ENCODE measurements at regions not wholly inside any gene's neighbourhood (a gene's known extent, or its start where the extent isn't known, plus 50 kb on each side); places are given as distances from the start of the nearest gene placed in this dataset.

DNA sequence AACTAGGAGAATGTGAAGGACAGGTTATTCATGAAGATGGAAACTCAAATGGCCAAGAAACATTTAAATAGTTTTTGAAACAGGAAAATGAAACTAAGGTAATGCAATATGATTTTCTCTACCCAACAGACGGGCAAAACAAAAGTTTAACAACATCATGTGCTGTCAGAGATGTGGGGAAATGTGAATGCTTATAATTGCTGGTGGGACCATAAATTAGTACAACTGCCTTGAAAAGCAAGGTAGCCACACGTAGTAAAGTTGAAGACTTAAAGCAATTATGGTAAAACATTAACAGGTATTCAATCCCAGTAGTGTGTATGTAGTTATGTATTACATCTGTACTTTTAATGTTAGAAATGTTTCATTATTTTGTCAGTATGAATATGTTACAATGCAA, 57.0 kb upstream of the C3orf80 start:
- Mint-ChIP-seq H3K27me3 (ENCODE audit: low read depth in 3 of 3) (peaks cover 0 to 1% (median 1%) of the 10 kb centered on the region in 3 donors), H3K27ac (no peak overlapping the region), H3K4me1 (peaks cover 4% of the 10 kb centered on the region), H3K36me3 (no peaks in the 10 kb centered on the region), H3K9me3 (peaks cover 0 to 3% (median 0%) of the 10 kb centered on the region in 7 donors), H3K4me3 (no peak overlapping the region)
- Histone ChIP-seq H3K9me3 (replicated peaks in 1 of 2; ENCODE audit: control insufficient read depth in 1 of 2, insufficient read depth in 1 of 2, low read length in 2 of 2) (no peaks in the 10 kb centered on the region), H3K36me3 (replicated peaks in 1 of 2; ENCODE audit: control insufficient read depth in 1 of 2, insufficient read depth in 2 of 2, low read length in 2 of 2) (no peaks in the 10 kb centered on the region), H3K9ac (ENCODE audit: insufficient read depth, low read length, poor library complexity, severe bottlenecking) (no peak overlapping the region), H3K79me2 (ENCODE audit: insufficient read depth, low read length) (no peaks in the 10 kb centered on the region), H4K20me1 (ENCODE audit: insufficient read depth, low read length) (no peaks in the 10 kb centered on the region), H3K4me3 (replicated peaks in 1 of 3; ENCODE audit: low read depth in 2 of 3, low read length in 3 of 3) (no peak overlapping the region), H2AFZ (ENCODE audit: insufficient read depth, low read depth, low read length, poor library complexity, severe bottlenecking) (no peak overlapping the region), H3K27me3 (ENCODE audit: control insufficient read depth in 2 of 2, insufficient read depth in 2 of 2, low read length in 2 of 2) (no peaks in the 10 kb centered on the region), H3K27ac (ENCODE audit: low read depth in 1 of 2, low read length in 2 of 2) (no peak overlapping the region), H3K4me2 (replicated peaks; ENCODE audit: extremely low read depth, low read length, poor library complexity, severe bottlenecking) (no peak overlapping the region), H3K4me1 (ENCODE audit: control insufficient read depth in 1 of 2, insufficient read depth in 2 of 2, low read length in 2 of 2) (no peaks in the 10 kb centered on the region)
- intact Hi-C loops (cut with micrococcal nuclease) = no loop called here
- no CpG with 5 or more reads among the region's 2 CpGs for WGBS (ENCODE audit: insufficient coverage)
- TF ChIP-seq, protein P1, sequence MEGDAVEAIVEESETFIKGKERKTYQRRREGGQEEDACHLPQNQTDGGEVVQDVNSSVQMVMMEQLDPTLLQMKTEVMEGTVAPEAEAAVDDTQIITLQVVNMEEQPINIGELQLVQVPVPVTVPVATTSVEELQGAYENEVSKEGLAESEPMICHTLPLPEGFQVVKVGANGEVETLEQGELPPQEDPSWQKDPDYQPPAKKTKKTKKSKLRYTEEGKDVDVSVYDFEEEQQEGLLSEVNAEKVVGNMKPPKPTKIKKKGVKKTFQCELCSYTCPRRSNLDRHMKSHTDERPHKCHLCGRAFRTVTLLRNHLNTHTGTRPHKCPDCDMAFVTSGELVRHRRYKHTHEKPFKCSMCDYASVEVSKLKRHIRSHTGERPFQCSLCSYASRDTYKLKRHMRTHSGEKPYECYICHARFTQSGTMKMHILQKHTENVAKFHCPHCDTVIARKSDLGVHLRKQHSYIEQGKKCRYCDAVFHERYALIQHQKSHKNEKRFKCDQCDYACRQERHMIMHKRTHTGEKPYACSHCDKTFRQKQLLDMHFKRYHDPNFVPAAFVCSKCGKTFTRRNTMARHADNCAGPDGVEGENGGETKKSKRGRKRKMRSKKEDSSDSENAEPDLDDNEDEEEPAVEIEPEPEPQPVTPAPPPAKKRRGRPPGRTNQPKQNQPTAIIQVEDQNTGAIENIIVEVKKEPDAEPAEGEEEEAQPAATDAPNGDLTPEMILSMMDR (IDR thresholded peaks at IDR 0.05) = no peak
- DNase-seq = no peak

DNA sequence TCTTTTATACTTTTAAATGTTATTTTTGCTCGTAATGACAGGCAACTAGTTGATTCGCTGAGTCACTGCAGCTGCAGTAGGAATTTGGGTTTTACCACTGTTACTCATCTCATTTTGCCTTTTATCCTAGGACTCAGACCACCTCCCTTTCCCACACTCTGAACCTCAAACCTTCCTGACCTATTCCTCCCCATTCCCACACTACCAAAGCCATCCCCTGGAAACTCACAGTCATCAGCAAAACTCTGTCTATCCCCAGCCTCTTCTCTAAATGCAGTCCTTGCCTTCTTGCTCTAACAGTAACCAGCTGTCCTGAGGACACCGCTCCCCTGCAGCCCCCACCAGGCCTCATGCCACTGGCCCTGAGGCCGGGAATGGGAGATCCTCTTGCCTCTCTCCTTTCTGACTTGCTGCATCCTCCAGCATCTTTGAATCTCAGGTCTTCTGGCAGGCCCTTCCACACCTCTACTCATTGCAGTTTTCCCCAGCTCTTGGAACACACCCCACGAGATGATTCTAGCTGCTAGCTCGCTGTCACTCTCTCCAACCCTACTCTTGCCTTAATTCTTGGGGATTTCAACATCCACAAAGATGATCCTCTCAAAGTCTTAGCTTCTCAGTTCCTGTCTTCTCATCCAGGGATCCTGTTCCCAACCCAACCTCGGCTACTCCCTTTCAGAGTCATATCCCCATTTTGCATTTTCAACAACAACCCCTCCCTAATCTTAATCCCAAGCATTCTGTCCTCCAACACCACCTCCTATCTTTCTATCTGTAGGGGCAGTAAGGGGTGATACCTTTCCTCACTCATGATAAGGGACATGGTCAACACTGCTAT, 55.9 kb upstream of the C3orf80 start:
- Mint-ChIP-seq H3K4me1 (peaks cover 4% of the 10 kb centered on the region), H3K9me3 (peaks cover 0 to 1% (median 0%) of the 10 kb centered on the region in 7 donors), H3K4me3 (no peak overlapping the region), H3K27ac (no peak overlapping the region), H3K27me3 (ENCODE audit: low read depth in 3 of 3) (peaks cover 0 to 1% (median 1%) of the 10 kb centered on the region in 3 donors), H3K36me3 (no peaks in the 10 kb centered on the region)
- TF ChIP-seq, protein P1 (IDR thresholded peaks at IDR 0.05) = no peak
- H3K4me2 ChIP-seq (replicated peaks; ENCODE audit: extremely low read depth, low read length, poor library complexity, severe bottlenecking) = no peak overlapping the region
- no peaks in the 10 kb centered on the region for H3K4me1 ChIP-seq (ENCODE audit: control insufficient read depth in 1 of 2, insufficient read depth in 2 of 2, low read length in 2 of 2)
- H3K27me3 ChIP-seq (ENCODE audit: control insufficient read depth in 2 of 2, insufficient read depth in 2 of 2, low read length in 2 of 2) = no peaks in the 10 kb centered on the region
- H3K9ac ChIP-seq (ENCODE audit: insufficient read depth, low read length, poor library complexity, severe bottlenecking) = no peak overlapping the region
- H4K20me1 ChIP-seq (ENCODE audit: insufficient read depth, low read length) = no peaks in the 10 kb centered on the region
- no peaks in the 10 kb centered on the region for H3K79me2 ChIP-seq (ENCODE audit: insufficient read depth, low read length)
- intact Hi-C loops (cut with micrococcal nuclease) = no loop called here
- no peak overlapping the region for H2AFZ ChIP-seq (ENCODE audit: insufficient read depth, low read depth, low read length, poor library complexity, severe bottlenecking)
- H3K9me3 ChIP-seq (replicated peaks in 1 of 2; ENCODE audit: control insufficient read depth in 1 of 2, insufficient read depth in 1 of 2, low read length in 2 of 2) = no peaks in the 10 kb centered on the region
- no peak for DNase-seq
- H3K4me3 ChIP-seq (replicated peaks in 1 of 3; ENCODE audit: low read depth in 2 of 3, low read length in 3 of 3) = no peak overlapping the region
- no peak overlapping the region for H3K27ac ChIP-seq (ENCODE audit: low read depth in 1 of 2, low read length in 2 of 2)
- WGBS (ENCODE audit: insufficient coverage) = 50% methylated on average over 4 of the region's 7 CpGs
- H3K36me3 ChIP-seq (replicated peaks in 1 of 2; ENCODE audit: control insufficient read depth in 1 of 2, insufficient read depth in 2 of 2, low read length in 2 of 2) = no peaks in the 10 kb centered on the region
